Tibial nerve (tissue), 4 donors: ENCODE measurements at regions not wholly inside any gene's neighbourhood (a gene's known extent, or its start where the extent isn't known, plus 50 kb on each side); places are given as distances from the start of the nearest gene placed in this dataset.

ENCODE experiments used
- CTCF ChIP-seq, 5 experiments: fragments of 200-600 bp in 3 of 5; fragments of 450-650 bp in 2 of 5; sonication (generic) in 3 of 5; IDR thresholded peaks; one replicate each; pipeline ENCODE4 v1.5.1; 2016 to 2019; ENCODE audit warnings: antibody characterized with exemption in 5 of 5, mild to moderate bottlenecking in 3 of 5, moderate library complexity in 2 of 5
- EP300 ChIP-seq, 2 donors: sonication (generic); formaldehyde crosslinking; IDR thresholded peaks; one replicate each; pipeline ENCODE4 v1.6.1; 2017; ENCODE audit warnings: antibody characterized with exemption in 2 of 2, mild to moderate bottlenecking in 1 of 2
- POLR2A ChIP-seq, 2 donors: fragments of 450-650 bp; IDR thresholded peaks; one replicate each; pipeline ENCODE4 v1.6.1; 2017; ENCODE audit warnings: antibody characterized with exemption in 2 of 2, mild to moderate bottlenecking in 2 of 2, moderate library complexity in 2 of 2

- TF ChIP-seq POLR2A (IDR thresholded peaks at IDR 0.05) = no peak
- no peak for TF ChIP-seq CTCF (IDR thresholded peaks at IDR 0.05)
- no peak for TF ChIP-seq EP300 (IDR thresholded peaks at IDR 0.05)
Observed at GRCh38 chr1:163935738-163936374, 614.1 kb downstream of the NUF2 start.
